Uterus (tissue), 3 donors: ENCODE measurements at regions not wholly inside any gene's neighbourhood (a gene's known extent, or its start where the extent isn't known, plus 50 kb on each side); places are given as distances from the start of the nearest gene placed in this dataset.

ENCODE experiments used
- DNase-seq, 2 donors: peaks; one replicate each; pipeline ENCODE4 v3.0.0-alpha.2; 2019 to 2020
- H3K27ac ChIP-seq, 2 donors: fragments of 200-600 bp; sonication (generic); 1 replicate in 1 of 2; 2 replicates in 1 of 2; pipeline ENCODE4 v1.5.1; 2016 to 2018
- H3K27me3 ChIP-seq, 2 donors: fragments of 200-600 bp; sonication (generic); one replicate each; pipeline ENCODE4 v1.5.1; 2018 to 2019; ENCODE audit warnings: control low read depth in 1 of 2
- H3K36me3 ChIP-seq, 2 donors: fragments of 200-600 bp; sonication (generic); one replicate each; pipeline ENCODE4 v1.5.1; 2019; ENCODE audit warnings: control low read depth in 1 of 2
- H3K4me1 ChIP-seq, 2 donors: fragments of 200-600 bp; sonication (generic); one replicate each; pipeline ENCODE4 v1.5.1; 2018 to 2019; ENCODE audit warnings: control low read depth in 1 of 2
- H3K4me3 ChIP-seq, 2 donors: fragments of 200-600 bp; sonication (generic); 1 replicate in 1 of 2; 2 replicates in 1 of 2; pipeline ENCODE4 v1.5.1; 2018 to 2019; ENCODE audit warnings: mild to moderate bottlenecking in 1 of 2
- H3K9me3 ChIP-seq, 2 donors: fragments of 200-600 bp; sonication (generic); one replicate each; pipeline ENCODE4 v1.5.1; 2019; ENCODE audit warnings: control low read depth in 1 of 2
- POLR2A ChIP-seq, 2 donors: fragments of 450-650 bp; IDR thresholded peaks; one replicate each; pipeline ENCODE4 v1.6.1; 2016; ENCODE audit warnings: antibody characterized with exemption in 2 of 2, mild to moderate bottlenecking in 1 of 2, moderate library complexity in 1 of 2
- intact Hi-C: fragments of 100-400 bp; cut with DNase I; formaldehyde crosslinking; loops from one replicate; pipeline ENCODE4 v1.15.1; 2023; ENCODE audit warnings: low total_unique reads
- TF ChIP-seq, protein P1 (sequence below), 4 experiments: fragments of 200-600 bp in 2 of 4; fragments of 450-650 bp in 2 of 4; sonication (generic) in 2 of 4; IDR thresholded peaks; one replicate each; pipeline ENCODE4 v1.5.1; 2016 to 2019; ENCODE audit warnings: antibody characterized with exemption in 4 of 4, mild to moderate bottlenecking in 2 of 4, moderate library complexity in 1 of 4
- donor health status: DM: yes; HTN: yes; CAD: no.

GRCh38 chr11:97610000-97610399 is 1220.2 kb downstream of the JRKL start:
- no peak overlapping the region for H3K27ac ChIP-seq
- H3K4me1 ChIP-seq: no peaks in the 10 kb centered on the region
- TF ChIP-seq, protein P1, sequence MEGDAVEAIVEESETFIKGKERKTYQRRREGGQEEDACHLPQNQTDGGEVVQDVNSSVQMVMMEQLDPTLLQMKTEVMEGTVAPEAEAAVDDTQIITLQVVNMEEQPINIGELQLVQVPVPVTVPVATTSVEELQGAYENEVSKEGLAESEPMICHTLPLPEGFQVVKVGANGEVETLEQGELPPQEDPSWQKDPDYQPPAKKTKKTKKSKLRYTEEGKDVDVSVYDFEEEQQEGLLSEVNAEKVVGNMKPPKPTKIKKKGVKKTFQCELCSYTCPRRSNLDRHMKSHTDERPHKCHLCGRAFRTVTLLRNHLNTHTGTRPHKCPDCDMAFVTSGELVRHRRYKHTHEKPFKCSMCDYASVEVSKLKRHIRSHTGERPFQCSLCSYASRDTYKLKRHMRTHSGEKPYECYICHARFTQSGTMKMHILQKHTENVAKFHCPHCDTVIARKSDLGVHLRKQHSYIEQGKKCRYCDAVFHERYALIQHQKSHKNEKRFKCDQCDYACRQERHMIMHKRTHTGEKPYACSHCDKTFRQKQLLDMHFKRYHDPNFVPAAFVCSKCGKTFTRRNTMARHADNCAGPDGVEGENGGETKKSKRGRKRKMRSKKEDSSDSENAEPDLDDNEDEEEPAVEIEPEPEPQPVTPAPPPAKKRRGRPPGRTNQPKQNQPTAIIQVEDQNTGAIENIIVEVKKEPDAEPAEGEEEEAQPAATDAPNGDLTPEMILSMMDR (IDR thresholded peaks at IDR 0.05): no peak
- no peak for TF ChIP-seq POLR2A (IDR thresholded peaks at IDR 0.05)
- no peaks in the 10 kb centered on the region for H3K27me3 ChIP-seq
- H3K9me3 ChIP-seq: no peaks in the 10 kb centered on the region
- H3K4me3 ChIP-seq: no peak overlapping the region
- DNase-seq: no peak
- intact Hi-C loops: no loop called here
- H3K36me3 ChIP-seq: no peaks in the 10 kb centered on the region

DNA sequence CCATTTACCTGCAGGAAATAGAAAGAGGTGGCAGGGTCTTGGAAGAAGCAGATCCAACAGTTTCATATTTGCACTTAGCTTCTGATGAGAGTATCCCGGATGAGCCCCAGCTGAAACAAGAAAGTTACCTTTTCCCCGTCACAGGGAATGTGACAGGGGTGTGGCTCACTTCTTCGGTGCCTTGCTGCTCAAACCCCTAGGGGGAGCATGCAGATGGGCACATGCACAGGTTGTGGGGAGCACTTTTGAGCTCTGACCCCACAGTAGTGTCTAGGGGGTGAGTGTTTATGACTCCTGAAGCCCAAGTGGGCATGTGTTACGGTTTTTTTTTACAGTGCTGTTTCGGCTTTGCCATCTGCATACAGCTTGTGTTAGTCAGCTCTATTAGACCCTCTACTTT is 1221.0 kb downstream of the JRKL start:
- no peak overlapping the region for H3K27ac ChIP-seq
- TF ChIP-seq, protein P1 (IDR thresholded peaks at IDR 0.05): no peak
- TF ChIP-seq POLR2A (IDR thresholded peaks at IDR 0.05): no peak
- H3K4me3 ChIP-seq: no peak overlapping the region
- no peaks in the 10 kb centered on the region for H3K4me1 ChIP-seq
- no peak for DNase-seq
- H3K36me3 ChIP-seq: no peaks in the 10 kb centered on the region
- no peaks in the 10 kb centered on the region for H3K27me3 ChIP-seq
- intact Hi-C loops: no loop called here
- no peaks in the 10 kb centered on the region for H3K9me3 ChIP-seq

DNA sequence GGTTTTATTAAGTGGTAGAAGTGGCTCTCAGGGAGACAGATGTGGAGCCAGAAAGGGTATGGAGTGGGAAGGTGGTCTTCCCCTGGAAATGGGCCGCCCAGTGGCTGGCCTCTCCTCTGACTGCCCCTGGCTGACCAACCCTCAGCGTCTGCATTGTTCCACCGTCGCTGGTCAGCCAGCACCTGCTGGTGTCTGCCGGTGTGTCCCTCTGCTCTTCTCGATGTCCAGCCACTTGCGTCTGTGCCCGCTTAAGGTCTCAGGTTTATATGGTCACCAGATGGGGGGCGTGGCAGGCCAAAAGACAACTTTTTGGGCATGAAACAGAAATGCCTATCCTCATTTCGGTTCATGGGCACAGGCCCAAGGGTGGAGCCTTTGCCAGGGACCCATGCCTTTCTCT is 1221.5 kb downstream of the JRKL start:
- H3K9me3 ChIP-seq: no peaks in the 10 kb centered on the region
- intact Hi-C loops: no loop called here
- DNase-seq: no peak
- TF ChIP-seq POLR2A (IDR thresholded peaks at IDR 0.05): no peak
- TF ChIP-seq, protein P1 (IDR thresholded peaks at IDR 0.05): no peak
- H3K4me1 ChIP-seq: no peaks in the 10 kb centered on the region
- H3K27me3 ChIP-seq: no peaks in the 10 kb centered on the region
- no peak overlapping the region for H3K27ac ChIP-seq
- H3K36me3 ChIP-seq: no peaks in the 10 kb centered on the region
- H3K4me3 ChIP-seq: no peak overlapping the region

DNA sequence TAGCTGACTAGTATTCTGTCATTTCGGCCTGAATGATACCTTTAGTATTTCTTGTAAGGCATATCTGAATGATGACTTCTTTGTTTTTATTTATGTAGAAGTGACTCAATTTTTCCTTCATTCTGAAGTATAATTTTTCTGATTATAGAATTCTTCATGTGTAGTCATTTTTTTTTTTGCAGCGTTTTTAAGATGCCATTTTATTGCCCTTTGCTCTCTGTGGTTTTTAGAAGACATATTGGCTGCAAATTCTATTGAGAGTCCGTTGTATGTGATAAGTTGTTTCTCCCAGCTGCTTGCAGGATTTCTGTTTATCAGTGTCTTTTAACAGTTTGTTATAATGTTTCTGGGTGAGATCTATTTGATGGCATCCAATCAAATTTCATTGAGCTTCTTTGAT is 1224.8 kb downstream of the JRKL start:
- H3K36me3 ChIP-seq: no peaks in the 10 kb centered on the region
- no peaks in the 10 kb centered on the region for H3K9me3 ChIP-seq
- intact Hi-C loops: no loop called here
- no peaks in the 10 kb centered on the region for H3K27me3 ChIP-seq
- H3K27ac ChIP-seq: no peak overlapping the region
- no peak overlapping the region for H3K4me3 ChIP-seq
- H3K4me1 ChIP-seq: no peaks in the 10 kb centered on the region
- no peak for DNase-seq
- no peak for TF ChIP-seq POLR2A (IDR thresholded peaks at IDR 0.05)
- TF ChIP-seq, protein P1 (IDR thresholded peaks at IDR 0.05): no peak

- no peaks in the 10 kb centered on the region for H3K36me3 ChIP-seq
- no peak for DNase-seq
- no peaks in the 10 kb centered on the region for H3K4me1 ChIP-seq
- H3K9me3 ChIP-seq: no peaks in the 10 kb centered on the region
- intact Hi-C loops: no loop called here
- no peak overlapping the region for H3K27ac ChIP-seq
- TF ChIP-seq, protein P1 (IDR thresholded peaks at IDR 0.05): no peak
- no peak for TF ChIP-seq POLR2A (IDR thresholded peaks at IDR 0.05)
- no peaks in the 10 kb centered on the region for H3K27me3 ChIP-seq
- H3K4me3 ChIP-seq: no peak overlapping the region
Measured at GRCh38 chr11:97615546-97615945, 1225.7 kb downstream of the JRKL start.
